GM12878 (cell line): ENCODE measurements at regions not wholly inside any gene's neighbourhood (a gene's known extent, or its start where the extent isn't known, plus 50 kb on each side); places are given as distances from the start of the nearest gene placed in this dataset.

Experiments used
- ATAC-seq: fragments of 200-7000 bp; cut with Tn5 transposase; 3 replicates; pipeline ENCODE4 v1.9.1; 2020; ENCODE audit warnings: mild to moderate bottlenecking, moderate library complexity
- BruUV-seq: library from RNA; stranded (reverse); fragments of 400-500 nt; replicated peaks from 2 replicates; lab custom pipeline; 2021; lab: Mats Ljungman, UMichigan
- CTCF ChIA-PET: fragments of 300-600 bp; sonication (Branson Sonifier 250); formaldehyde crosslinking; extraction: SDS; loops from one replicate; lab custom pipeline; 2021; ENCODE audit warnings: inconsistent platforms; lab: Yijun Ruan, JAX
- POLR2A ChIA-PET: fragments of 350-600 bp; formaldehyde crosslinking; extraction: SDS; loops from one replicate; lab custom pipeline; 2021; ENCODE audit warnings: inconsistent platforms; lab: Charles Lee
- RAD21 ChIA-PET: fragments of 300-600 bp; sonication (Branson Sonifier 250); formaldehyde crosslinking; loops from one replicate; lab custom pipeline; 2023; ENCODE audit warnings: antibody characterized with exemption; ENCODE audit not compliant: unreplicated experiment; lab: Charles Lee
- SMC1A ChIA-PET: fragments of 300-600 bp; sonication (Branson Sonifier 250); formaldehyde crosslinking; loops from one replicate; lab custom pipeline; 2023; ENCODE audit not compliant: unreplicated experiment, uncharacterized antibody; lab: Charles Lee
- DNase-seq: peaks from one replicate; pipeline ENCODE4 v3.0.0-alpha.2; 2011; ENCODE audit warnings: low read depth, low spot score
- FAIRE-seq: peaks from 3 replicates; lab custom pipeline; 2011; peaks lifted over from hg19 to GRCh38; lab: Jason Lieb, UNC
- H2AFZ ChIP-seq: 2 replicates; pipeline ENCODE4 v1.6.0; 2011; ENCODE audit warnings: low read depth, low read length, control low read depth; ENCODE audit not compliant: control insufficient read depth
- H3K27ac ChIP-seq: 2 replicates; pipeline ENCODE4 v1.5.1; 2011; ENCODE audit warnings: control low read depth; ENCODE audit not compliant: control insufficient read depth, insufficient read depth
- H3K27me3 ChIP-seq, 2 experiments: replicated peaks in 1 of 2; 2 replicates each; pipeline versions ENCODE4 v1.6.0 to v1.6.1; 2011; ENCODE audit warnings: low read length in 1 of 2; ENCODE audit not compliant: control insufficient read depth in 2 of 2, insufficient read depth in 2 of 2
- H3K36me3 ChIP-seq, 2 experiments: 2 replicates each; pipeline ENCODE4 v1.5.1; 2011; ENCODE audit warnings: low read length in 1 of 2; ENCODE audit not compliant: control insufficient read depth in 2 of 2, insufficient read depth in 2 of 2
- H3K4me1 ChIP-seq: 2 replicates; pipeline ENCODE4 v1.6.1; 2011; ENCODE audit warnings: mild to moderate bottlenecking, low read length, moderate library complexity, mixed read lengths; ENCODE audit not compliant: control insufficient read depth, insufficient read depth
- H3K4me2 ChIP-seq: 2 replicates; pipeline ENCODE4 v1.6.0; 2011; ENCODE audit warnings: control low read depth; ENCODE audit not compliant: control insufficient read depth, insufficient read depth
- H3K4me3 ChIP-seq: fragments of 200-600 bp; sonication (generic); 2 replicates; pipeline ENCODE4 v1.5.1; 2016
- H3K79me2 ChIP-seq: 2 replicates; pipeline ENCODE4 v1.6.0; 2011; ENCODE audit warnings: low read length; ENCODE audit not compliant: control insufficient read depth, insufficient read depth
- H3K9ac ChIP-seq: 2 replicates; pipeline ENCODE4 v1.8.0; 2011; ENCODE audit warnings: low read length, control low read depth, mixed read lengths; ENCODE audit not compliant: control insufficient read depth, insufficient read depth
- H3K9me3 ChIP-seq: replicated peaks from 3 replicates; pipeline ENCODE4 v1.5.1; 2011; ENCODE audit warnings: mild to moderate bottlenecking, low read length; ENCODE audit not compliant: control insufficient read depth, insufficient read depth
- H4K20me1 ChIP-seq: 2 replicates; pipeline ENCODE4 v1.6.0; 2011; ENCODE audit not compliant: control insufficient read depth, insufficient read depth
- EZH2 ChIP-seq: IDR thresholded peaks from 2 replicates; pipeline ENCODE4 v1.6.1; 2012; ENCODE audit warnings: low read depth, mild to moderate bottlenecking, control low read depth, inconsistent platforms, low read length, borderline replicate concordance; ENCODE audit not compliant: control insufficient read depth
- HCFC1 ChIP-seq: fragments of 150-350 bp; IDR thresholded peaks from 2 replicates; pipeline ENCODE4 v1.6.1; 2014; ENCODE audit warnings: low read length
- IKZF1 ChIP-seq: fragments of 450-650 bp; conservative IDR thresholded peaks from 2 replicates; pipeline ENCODE4 v1.6.1; 2017; ENCODE audit warnings: antibody characterized with exemption, mild to moderate bottlenecking
- JUNB ChIP-seq: IDR thresholded peaks from 2 replicates; pipeline ENCODE4 v1.6.1; 2016; ENCODE audit warnings: antibody characterized with exemption, mild to moderate bottlenecking
- MTA3 ChIP-seq: IDR thresholded peaks from 2 replicates; pipeline ENCODE4 v1.6.1; 2012; ENCODE audit warnings: low read length, inconsistent platforms, borderline replicate concordance
- PML ChIP-seq: IDR thresholded peaks from 2 replicates; pipeline ENCODE4 v1.6.1; 2012; ENCODE audit warnings: low read length, inconsistent platforms
- RBBP5 ChIP-seq: fragments of 200-600 bp; sonication (generic); conservative IDR thresholded peaks from 2 replicates; pipeline ENCODE4 v1.6.1; 2016
- SREBF1 ChIP-seq: IDR thresholded peaks from 2 replicates; pipeline ENCODE4 v1.6.1; 2012; ENCODE audit warnings: mild to moderate bottlenecking, low read length
- WGBS: methylation state at CpG from one replicate; pipeline ENCODE4 v1.1.6; 2016; ENCODE audit warnings: low lambda C conversion rate; ENCODE audit not compliant: insufficient replicate concordance, insufficient coverage; ENCODE audit errors: missing lambda C conversion rate; 5-methylcytosine and 5-hydroxymethylcytosine counted together
- in situ Hi-C: fragments of 300-500 bp; cut with MboI; formaldehyde crosslinking; loops from 9 replicates; pipeline ENCODE4 v1.14.3; 2018; ENCODE audit warnings: mixed read lengths
- intact Hi-C: fragments of 100-400 bp; cut with micrococcal nuclease; formaldehyde crosslinking; loops from one replicate; pipeline ENCODE4 v1.14.2; 2022; ENCODE audit not compliant: unreplicated experiment
- TF ChIP-seq, protein P1 (sequence below): fragments of 450-650 bp; formaldehyde crosslinking; IDR thresholded peaks from 2 replicates; pipeline ENCODE4 v1.4.0; 2020; ENCODE audit warnings: mild to moderate bottlenecking, moderate library complexity

GRCh38 chr22:48250286-48250895 is 1487.9 kb downstream of the TBC1D22A start (continued):
- TF ChIP-seq EZH2: no peak
- no peak for TF ChIP-seq HCFC1
- TF ChIP-seq PML: no peak
- TF ChIP-seq, protein P1, sequence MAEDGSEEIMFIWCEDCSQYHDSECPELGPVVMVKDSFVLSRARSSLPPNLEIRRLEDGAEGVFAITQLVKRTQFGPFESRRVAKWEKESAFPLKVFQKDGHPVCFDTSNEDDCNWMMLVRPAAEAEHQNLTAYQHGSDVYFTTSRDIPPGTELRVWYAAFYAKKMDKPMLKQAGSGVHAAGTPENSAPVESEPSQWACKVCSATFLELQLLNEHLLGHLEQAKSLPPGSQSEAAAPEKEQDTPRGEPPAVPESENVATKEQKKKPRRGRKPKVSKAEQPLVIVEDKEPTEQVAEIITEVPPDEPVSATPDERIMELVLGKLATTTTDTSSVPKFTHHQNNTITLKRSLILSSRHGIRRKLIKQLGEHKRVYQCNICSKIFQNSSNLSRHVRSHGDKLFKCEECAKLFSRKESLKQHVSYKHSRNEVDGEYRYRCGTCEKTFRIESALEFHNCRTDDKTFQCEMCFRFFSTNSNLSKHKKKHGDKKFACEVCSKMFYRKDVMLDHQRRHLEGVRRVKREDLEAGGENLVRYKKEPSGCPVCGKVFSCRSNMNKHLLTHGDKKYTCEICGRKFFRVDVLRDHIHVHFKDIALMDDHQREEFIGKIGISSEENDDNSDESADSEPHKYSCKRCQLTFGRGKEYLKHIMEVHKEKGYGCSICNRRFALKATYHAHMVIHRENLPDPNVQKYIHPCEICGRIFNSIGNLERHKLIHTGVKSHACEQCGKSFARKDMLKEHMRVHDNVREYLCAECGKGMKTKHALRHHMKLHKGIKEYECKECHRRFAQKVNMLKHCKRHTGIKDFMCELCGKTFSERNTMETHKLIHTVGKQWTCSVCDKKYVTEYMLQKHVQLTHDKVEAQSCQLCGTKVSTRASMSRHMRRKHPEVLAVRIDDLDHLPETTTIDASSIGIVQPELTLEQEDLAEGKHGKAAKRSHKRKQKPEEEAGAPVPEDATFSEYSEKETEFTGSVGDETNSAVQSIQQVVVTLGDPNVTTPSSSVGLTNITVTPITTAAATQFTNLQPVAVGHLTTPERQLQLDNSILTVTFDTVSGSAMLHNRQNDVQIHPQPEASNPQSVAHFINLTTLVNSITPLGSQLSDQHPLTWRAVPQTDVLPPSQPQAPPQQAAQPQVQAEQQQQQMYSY (CRISPR knock-in tag): no peak
- no peak for TF ChIP-seq SREBF1
- no peak for TF ChIP-seq RBBP5

DNA sequence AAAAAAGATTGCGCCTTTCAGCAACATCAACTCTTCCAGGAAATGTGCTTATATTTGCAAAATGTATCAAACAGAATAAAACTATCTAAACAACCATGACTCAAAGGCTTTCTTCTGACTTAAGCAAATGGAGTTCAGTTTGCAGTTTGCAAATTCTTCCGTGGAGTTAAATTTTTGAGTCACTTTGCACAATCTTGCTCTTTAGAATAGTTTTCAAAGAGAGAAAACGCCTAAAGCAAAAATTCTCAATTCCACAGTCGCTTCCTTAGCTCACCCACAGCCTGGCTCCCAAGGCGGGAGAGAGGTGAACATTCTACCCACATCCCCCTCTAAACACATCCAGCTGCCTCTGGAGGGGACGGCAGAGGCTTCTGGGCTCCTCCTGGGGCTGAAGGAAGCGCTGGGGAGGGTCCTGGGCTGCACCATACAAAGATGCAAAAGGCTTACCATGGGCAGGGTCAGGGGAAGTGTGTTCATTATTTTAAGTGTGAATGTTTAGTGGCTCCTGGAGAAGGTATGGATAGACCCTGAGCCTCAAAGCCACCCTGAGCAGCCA is 1487.3 kb downstream of the TBC1D22A start:
- CTCF ChIA-PET: no interaction called here
- POLR2A ChIA-PET: no interaction called here
- H2AFZ ChIP-seq: no peak overlapping the region
- RAD21 ChIA-PET: no interaction called here
- H3K27ac ChIP-seq: no peak overlapping the region
- SMC1A ChIA-PET: no interaction called here
- no peak for ATAC-seq
- H3K4me3 ChIP-seq: no peak overlapping the region
- H3K9ac ChIP-seq: no peak overlapping the region
- no peak for FAIRE-seq
- WGBS: 33% methylated on average over 6 of the region's 7 CpGs
- H4K20me1 ChIP-seq: no peaks in the 10 kb centered on the region
- no TSS peak for BruUV-seq
- H3K36me3 ChIP-seq: no peaks in the 10 kb centered on the region
- in situ Hi-C loops (no loop called here), intact Hi-C loops (no loop called here)
- no peaks in the 10 kb centered on the region for H3K79me2 ChIP-seq
- H3K4me2 ChIP-seq: no peak overlapping the region
- no peaks in the 10 kb centered on the region; the same call in 2 of the 3 replicates for H3K9me3 ChIP-seq
- H3K4me1 ChIP-seq: no peaks in the 10 kb centered on the region
- no peak for DNase-seq
- H3K27me3 ChIP-seq: no peaks in the 10 kb centered on the region; a peak in 2 of 4 replicates
- no peak for TF ChIP-seq JUNB
- no peak for TF ChIP-seq IKZF1
- TF ChIP-seq MTA3: no peak
- TF ChIP-seq, all 136 proteins: peak for 0
